ENCODE measurements at regions not wholly inside any gene's neighbourhood (a gene's known extent, or its start where the extent isn't known, plus 50 kb on each side); places are given as distances from the start of the nearest gene placed in this dataset.

DNA sequence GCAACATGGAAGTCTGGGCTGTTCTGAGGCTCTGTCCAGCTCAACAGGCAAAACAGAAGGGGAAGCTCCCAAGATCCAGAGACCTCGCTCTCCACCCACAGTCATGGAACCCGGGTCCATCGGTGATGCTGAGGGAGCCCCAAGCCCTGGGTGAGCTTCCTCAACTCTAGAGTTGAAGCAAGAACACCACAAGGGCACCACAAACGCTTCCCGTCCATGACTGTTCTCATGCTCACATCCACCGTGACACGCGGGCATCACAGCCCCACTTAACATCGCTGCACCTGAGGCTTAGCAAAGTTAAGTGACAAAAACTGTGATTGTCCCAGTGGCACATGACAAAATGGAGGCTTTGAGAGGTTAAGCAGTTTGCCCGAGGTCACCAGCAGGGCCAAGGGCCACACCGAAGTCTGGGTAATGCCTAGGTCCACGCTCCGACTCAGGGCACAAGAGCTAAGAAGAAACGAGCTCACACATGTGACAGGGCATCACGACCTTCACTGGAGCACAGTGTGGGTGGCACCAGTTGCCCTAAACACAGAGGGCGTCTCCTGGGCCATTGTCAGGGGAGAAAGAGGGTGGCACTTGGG is 110.6 kb downstream of the OAT start:
- no peak for DNase-seq (ENCODE audit: low read depth, low spot score)
- no peak overlapping the region for H3K4me3 ChIP-seq (replicated peaks in 1 of 2; ENCODE audit: low read depth in 1 of 2, low read length in 2 of 2)

DNA sequence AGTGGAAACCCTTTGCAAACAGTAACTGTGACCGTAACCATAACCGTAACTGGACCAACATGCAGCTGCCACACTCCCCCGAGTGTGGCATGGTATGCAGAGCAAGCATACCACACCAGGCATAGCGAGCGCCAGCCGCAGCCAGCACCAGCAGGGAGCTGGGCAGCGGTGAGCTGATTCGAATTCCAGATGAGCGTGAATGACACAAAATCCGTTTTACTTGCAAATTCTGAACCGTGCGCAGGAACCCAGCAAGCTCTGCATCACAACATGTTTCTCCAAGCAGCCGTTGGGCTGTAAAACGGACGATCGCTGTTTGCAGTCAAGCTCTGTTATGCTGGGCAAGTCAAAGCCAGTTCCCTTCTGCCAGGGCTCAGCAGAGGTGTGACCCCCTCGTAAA is 111.1 kb downstream of the OAT start:
- Histone ChIP-seq H3K4me3 (replicated peaks in 1 of 2; ENCODE audit: low read depth in 1 of 2, low read length in 2 of 2) (no peak overlapping the region), H4K20me1 (ENCODE audit: insufficient read depth) (no peaks in the 10 kb centered on the region), H3K9ac (ENCODE audit: low read length) (no peak overlapping the region), H3K36me3 (ENCODE audit: control insufficient read depth in 1 of 2, insufficient read depth in 2 of 2, low read length in 2 of 2) (no peaks in the 10 kb centered on the region), H2AFZ (ENCODE audit: low read depth, low read length, poor library complexity, severe bottlenecking) (no peak overlapping the region), H3K9me2 (ENCODE audit: insufficient read depth) (0 out of 2 replicates have a peak, but pooled peaks cover 3% of the 10 kb centered on the region), H3K27me3 (ENCODE audit: insufficient read depth, low read length) (no peaks in the 10 kb centered on the region), H3K9me3 (ENCODE audit: control insufficient read depth in 1 of 2, insufficient read depth in 1 of 2, low read depth in 1 of 2, low read length in 2 of 2) (no peaks in the 10 kb centered on the region), H3K79me2 (ENCODE audit: insufficient read depth, low read length) (no peaks in the 10 kb centered on the region), H3K27ac (ENCODE audit: low read depth, low read length) (no peak overlapping the region), H3K4me1 (ENCODE audit: control insufficient read depth in 1 of 2, insufficient read depth in 2 of 2, low read length in 2 of 2) (no peaks in the 10 kb centered on the region), H3K4me2 (ENCODE audit: low read length) (no peak overlapping the region)
- BruUV-seq (replicated peaks): no TSS peak
- POLR2A ChIA-PET: no interaction called here
- RAD21 ChIA-PET (ENCODE audit: low non-redundant PET in 1 of 2, low total read pairs in 2 of 2, uncharacterized antibody in 2 of 2, unreplicated experiment in 2 of 2): no interaction called here
- no peak for TF ChIP-seq EZH2phosphoT487 (IDR thresholded peaks at IDR 0.05; ENCODE audit: borderline replicate concordance)
- intact Hi-C loops (cut with micrococcal nuclease): no loop called here
- CTCF ChIA-PET: no interaction called here
- no peak for ATAC-seq
- DNase-seq (ENCODE audit: low read depth, low spot score): no peak

More for the DNA sequence above, 110.6 kb downstream of the OAT start:
- POLR2A ChIA-PET: no interaction called here
- Histone ChIP-seq H3K4me2 (ENCODE audit: low read length) (no peak overlapping the region), H2AFZ (ENCODE audit: low read depth, low read length, poor library complexity, severe bottlenecking) (no peak overlapping the region), H3K27me3 (ENCODE audit: insufficient read depth, low read length) (no peaks in the 10 kb centered on the region), H4K20me1 (ENCODE audit: insufficient read depth) (no peaks in the 10 kb centered on the region), H3K4me1 (ENCODE audit: control insufficient read depth in 1 of 2, insufficient read depth in 2 of 2, low read length in 2 of 2) (no peaks in the 10 kb centered on the region), H3K27ac (ENCODE audit: low read depth, low read length) (no peak overlapping the region), H3K79me2 (ENCODE audit: insufficient read depth, low read length) (no peaks in the 10 kb centered on the region), H3K9me3 (ENCODE audit: control insufficient read depth in 1 of 2, insufficient read depth in 1 of 2, low read depth in 1 of 2, low read length in 2 of 2) (no peaks in the 10 kb centered on the region), H3K36me3 (ENCODE audit: control insufficient read depth in 1 of 2, insufficient read depth in 2 of 2, low read length in 2 of 2) (no peaks in the 10 kb centered on the region), H3K9me2 (ENCODE audit: insufficient read depth) (0 out of 2 replicates have a peak, but pooled peaks cover 3% of the 10 kb centered on the region), H3K9ac (ENCODE audit: low read length) (no peak overlapping the region)
- TF ChIP-seq SIN3A (IDR thresholded peaks at IDR 0.05; ENCODE audit: low read depth) (no peak), CBX3 (IDR thresholded peaks at IDR 0.05; ENCODE audit: low read depth) (no peak), SRF (IDR thresholded peaks at IDR 0.05; ENCODE audit: low read depth) (no peak)
- TF ChIP-seq, protein P1, sequence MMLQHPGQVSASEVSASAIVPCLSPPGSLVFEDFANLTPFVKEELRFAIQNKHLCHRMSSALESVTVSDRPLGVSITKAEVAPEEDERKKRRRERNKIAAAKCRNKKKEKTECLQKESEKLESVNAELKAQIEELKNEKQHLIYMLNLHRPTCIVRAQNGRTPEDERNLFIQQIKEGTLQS (IDR thresholded peaks at IDR 0.05): no peak
- ATAC-seq: no peak
- intact Hi-C loops (cut with micrococcal nuclease): no loop called here
- BruUV-seq (replicated peaks): no TSS peak
- RAD21 ChIA-PET (ENCODE audit: low non-redundant PET in 1 of 2, low total read pairs in 2 of 2, uncharacterized antibody in 2 of 2, unreplicated experiment in 2 of 2): no interaction called here
- CTCF ChIA-PET: no interaction called here
